GM18505 (cell line): ENCODE measurements at regions not wholly inside any gene's neighbourhood (a gene's known extent, or its start where the extent isn't known, plus 50 kb on each side); places are given as distances from the start of the nearest gene placed in this dataset.
"Not testable (repeated sequence)": the region's sequence is repeated elsewhere in the genome, so short reads cannot be mapped to it uniquely, and the experiment has no call there.

Experiments
- ATAC-seq: cut with Tn5 transposase; IDR thresholded peaks from one replicate; pipeline ENCODE4 v1.9.1; 2021; ENCODE audit not compliant: unreplicated experiment
- POLR2A ChIP-seq: IDR thresholded peaks from 4 replicates; pipeline ENCODE4 v1.6.1; 2011; ENCODE audit warnings: borderline replicate concordance; ENCODE audit not compliant: insufficient read depth, insufficient read length; ENCODE audit errors: extremely low read depth

DNA sequence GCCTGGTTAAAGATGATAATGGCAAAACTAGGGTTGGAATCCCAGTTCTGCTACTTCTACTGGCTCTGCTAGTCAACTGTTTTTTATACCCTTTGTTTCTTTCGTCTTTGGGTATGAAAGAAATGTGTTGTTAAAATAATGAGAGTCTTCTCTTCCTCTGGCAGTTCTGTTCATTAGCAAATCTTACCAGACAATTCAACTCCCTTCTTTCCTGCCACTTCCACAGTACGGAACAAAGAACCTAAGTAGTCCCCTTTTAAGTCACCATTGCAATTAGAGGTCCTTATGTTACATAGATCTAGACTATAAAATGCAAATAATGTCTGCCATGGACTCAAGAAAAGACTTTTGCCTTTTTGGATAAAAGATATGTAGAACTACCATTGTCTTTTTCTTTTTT, 134.1 kb downstream of the RND3 start:
- no peak for ATAC-seq

DNA sequence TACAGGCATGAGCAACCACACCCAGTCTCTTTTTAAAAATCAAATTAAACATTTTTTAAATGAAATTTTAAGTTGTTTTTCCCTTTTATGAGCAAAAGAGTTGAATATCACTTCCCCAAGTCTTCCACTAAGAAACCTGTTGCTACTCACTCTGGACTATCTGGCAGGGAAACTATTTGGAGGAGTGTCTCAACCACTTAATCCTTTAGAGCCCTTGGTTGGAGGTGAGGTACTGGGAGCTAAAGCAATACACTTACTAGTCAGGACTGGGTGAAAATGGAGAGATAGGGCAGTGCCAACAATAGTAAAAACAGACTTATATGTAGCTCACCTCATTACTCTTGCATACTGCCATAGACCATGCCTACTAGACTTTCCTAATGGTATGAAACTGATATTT, 135.5 kb downstream of the RND3 start:
- TF ChIP-seq POLR2A, result no peak

More for the DNA sequence above, 134.1 kb downstream of the RND3 start:
- TF ChIP-seq POLR2A, result no peak

DNA sequence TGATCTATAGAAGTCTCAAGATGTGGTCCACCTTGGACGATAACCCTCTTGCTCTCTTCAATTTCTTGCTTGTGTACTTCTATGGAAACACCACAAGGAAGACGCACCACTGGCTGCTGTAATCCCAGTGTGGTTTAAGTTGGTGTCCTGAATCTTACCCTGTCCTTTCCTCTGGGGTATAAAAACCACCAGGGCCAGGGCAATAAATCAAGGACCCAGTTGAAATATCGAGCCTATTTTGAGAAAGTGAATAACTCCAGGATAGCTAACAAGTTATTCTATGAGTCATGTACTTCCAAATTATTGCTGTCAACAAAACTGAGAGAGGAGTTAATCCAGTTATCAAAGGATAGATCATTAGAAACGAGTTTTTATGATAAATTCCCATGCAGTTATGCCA, 137.0 kb downstream of the RND3 start:
- no peak for ATAC-seq
- TF ChIP-seq POLR2A, result no peak

More for the DNA sequence above, 135.5 kb downstream of the RND3 start:
- no peak for ATAC-seq

DNA sequence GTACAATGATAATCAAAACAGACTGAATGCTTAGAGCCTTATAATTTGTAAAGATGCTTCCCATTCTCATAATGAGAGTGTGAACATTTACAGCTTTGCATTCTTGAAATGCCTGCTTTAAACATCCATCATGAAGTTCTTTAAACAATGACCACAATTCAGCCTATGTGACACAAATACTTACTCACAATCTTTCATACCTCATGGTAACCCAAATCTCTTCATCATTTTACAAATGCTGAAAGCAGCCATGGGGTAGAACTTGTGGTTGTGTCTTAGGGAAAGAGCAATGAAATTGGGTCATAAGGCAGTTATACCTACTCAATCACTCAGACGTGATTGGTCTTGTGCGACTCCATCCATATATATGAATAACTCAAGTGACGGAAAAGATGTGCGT, 140.7 kb downstream of the RND3 start:
- no peak for TF ChIP-seq POLR2A
- ATAC-seq, result no peak

DNA sequence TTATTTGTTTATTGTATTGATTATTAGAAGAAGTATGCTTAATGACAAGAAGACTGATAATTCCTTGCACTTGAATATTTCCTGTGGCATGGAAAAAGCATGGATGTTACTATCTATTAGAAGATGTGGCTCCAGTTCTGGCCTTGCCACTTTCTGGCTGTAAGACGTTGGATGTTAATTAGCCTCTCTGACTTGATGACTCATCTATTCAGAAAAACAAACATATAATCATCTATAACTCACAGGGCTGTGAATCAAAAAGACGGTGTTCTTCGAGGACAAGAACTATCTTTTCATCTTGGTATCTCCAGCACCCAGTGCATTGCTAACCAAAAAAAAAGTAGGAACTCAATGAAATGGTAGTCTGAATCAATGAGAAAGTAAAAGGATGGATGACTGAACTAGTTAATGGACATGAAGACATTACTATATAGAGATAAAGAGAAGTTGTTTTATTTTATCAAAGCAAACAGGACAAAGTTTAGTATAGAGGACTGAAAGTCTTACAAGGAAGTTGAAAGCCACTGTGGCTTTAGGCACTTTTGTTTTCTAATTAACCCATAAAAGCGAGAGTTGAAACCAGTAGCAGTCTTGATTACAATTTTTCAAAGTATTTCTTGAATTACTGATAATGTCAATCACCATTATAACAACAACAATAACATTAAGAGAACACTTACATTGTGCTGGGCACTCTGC, 145.3 kb downstream of the RND3 start:
- TF ChIP-seq POLR2A, result no peak
- ATAC-seq, result no peak

DNA sequence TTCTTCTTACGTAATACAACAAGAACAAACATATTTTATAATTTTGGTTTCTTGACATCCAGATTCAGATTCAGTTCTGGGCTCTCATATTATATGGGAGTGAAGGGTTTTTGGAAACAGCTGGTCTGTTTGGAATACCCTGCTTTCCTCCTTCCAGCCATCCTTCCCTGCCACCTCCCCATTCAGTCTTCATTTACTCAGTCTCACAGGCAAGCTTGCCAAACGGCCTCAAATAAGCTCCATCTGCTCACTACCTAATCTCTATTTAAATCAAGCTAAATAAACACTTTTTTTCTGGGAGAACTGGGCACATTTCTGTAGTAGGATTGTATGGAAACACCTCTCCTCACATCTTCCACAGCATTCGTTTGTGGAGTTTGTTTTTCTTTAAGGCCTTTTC, 147.5 kb downstream of the RND3 start:
- no peak for TF ChIP-seq POLR2A
- ATAC-seq, result no peak

DNA sequence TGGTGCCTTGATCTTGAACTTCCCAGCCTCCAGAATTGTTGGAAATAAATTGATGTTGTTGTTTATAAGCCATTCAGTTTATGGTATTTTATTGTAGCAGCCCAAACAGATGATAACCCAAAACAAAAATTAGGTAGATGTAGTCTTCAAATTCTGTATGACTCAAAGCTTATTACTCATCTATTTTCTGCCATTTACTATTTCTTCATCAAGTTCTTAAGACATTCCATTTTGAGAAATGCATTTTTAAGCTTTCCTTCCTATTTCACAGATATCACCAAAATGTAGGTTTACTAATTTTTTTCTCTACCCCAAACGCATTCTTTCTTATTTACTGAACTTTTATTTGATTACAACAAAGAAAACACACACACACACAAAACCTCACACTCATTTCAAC, 148.2 kb downstream of the RND3 start:
- no peak for TF ChIP-seq POLR2A
- ATAC-seq, result no peak

DNA sequence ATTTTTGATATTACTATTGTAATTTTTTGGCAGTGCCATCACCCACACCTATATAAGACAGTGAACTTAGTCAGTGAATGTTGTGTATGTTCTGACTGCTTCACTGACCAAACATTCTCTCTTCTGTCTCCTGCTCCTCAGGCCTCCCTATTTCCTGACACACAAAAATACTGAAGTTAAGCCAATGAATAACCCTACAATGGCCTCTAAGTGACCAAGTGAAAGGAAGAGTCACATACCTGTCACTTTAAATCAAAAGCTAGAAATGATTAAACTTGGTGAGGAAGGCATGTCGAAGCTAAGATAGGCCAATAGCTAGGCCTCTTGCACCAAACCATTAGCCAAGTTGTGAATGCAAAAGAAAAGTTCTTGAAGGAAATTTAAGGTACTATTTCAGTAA, 151.9 kb downstream of the RND3 start:
- TF ChIP-seq POLR2A, result no peak

DNA sequence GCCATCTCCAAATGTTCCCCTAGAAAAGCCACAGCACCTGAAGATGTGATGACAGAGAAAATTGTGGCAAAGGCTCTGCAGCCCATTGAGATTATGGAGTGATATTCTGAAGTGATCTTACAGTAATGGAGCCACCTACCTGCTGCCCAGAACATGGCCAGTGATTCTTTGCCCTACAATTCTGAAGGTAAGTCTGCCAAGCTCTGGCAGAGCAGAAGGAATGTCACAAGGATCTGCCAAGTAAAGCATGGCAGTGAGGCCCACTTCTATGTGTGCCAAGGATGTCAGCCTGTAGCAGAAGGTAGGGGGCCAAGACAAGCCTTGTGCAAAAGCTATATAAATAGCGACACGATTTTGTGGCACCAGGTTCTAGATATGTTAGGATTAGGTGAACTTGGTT, 155.1 kb downstream of the RND3 start:
- no peak for TF ChIP-seq POLR2A
- no peak for ATAC-seq

More for the DNA sequence above, 151.9 kb downstream of the RND3 start:
- no peak for ATAC-seq

DNA sequence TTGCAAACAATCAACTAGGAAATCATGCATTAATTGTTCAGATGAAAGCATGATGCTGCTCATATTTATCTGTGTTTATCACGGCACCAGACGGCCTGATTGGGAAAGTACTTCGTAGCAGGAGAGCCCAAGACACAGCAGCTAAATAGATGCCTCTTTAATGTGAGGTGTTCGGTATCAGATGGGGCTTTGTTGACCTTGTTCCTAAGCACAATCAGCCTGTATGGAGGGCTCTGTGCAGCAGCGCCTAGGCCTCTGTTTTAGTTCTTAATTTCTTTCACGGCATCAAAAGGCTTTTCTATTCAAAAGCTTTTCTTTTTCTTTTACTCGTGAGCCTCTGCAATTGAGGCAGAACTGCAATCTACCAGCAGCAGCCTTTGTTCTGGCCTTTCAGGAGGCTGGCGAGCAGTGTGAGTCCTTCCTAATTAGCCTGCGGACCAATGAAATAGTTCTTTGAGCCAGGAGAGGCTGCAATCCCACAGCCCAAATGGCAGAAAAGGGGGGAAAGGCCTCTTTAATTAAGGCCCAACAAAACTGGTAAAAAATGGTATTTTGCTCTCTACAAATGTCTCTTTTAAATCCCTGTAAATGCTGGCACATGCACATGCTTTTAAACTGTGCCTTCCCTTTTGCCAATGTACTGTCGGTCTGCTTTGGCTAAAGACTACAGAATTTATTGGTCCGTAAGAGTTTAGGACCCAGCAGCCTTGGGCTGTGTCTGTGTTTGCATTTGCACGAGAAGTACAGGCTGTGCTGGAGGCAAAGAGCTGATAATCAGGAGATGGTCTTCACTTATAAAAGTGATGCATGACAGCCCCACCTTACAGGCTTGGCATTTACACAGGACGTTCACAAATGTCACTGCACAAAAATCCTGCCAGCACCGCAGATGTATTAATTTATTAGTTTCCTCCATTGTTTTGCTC, 159.6 kb downstream of the RND3 start:
- TF ChIP-seq POLR2A, result no peak
- no peak for ATAC-seq

DNA sequence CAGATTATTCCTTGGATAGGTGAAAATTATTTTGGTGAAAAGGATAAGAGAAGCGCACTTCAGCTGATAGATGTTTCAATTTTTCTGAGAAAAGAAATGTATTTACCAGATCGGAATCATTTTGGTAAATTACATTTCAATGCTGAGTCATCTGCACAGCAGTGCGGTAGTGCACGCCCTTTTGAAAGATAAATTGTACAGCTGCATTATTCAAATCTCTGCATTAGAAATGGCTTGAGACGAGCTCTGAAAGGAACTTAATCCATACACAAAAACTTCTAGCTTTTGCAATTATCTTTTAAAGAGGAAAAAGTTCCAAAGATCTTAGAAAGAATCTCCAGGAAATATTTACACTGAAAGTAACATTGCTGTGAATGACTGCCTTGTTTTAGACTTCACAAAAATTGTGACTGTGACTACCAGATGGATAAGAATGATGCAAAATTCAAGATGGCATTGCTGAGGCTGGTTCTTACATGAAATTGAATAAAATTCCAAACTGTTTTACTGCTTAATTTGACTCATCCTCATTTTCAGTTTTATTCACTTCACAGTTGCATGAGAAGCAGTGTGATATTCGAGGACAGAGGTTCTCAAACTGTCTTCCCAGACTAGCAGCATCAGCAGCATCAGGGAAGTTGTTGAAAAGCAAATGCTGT, 161.7 kb downstream of the RND3 start:
- TF ChIP-seq POLR2A, result no peak
- no peak for ATAC-seq

DNA sequence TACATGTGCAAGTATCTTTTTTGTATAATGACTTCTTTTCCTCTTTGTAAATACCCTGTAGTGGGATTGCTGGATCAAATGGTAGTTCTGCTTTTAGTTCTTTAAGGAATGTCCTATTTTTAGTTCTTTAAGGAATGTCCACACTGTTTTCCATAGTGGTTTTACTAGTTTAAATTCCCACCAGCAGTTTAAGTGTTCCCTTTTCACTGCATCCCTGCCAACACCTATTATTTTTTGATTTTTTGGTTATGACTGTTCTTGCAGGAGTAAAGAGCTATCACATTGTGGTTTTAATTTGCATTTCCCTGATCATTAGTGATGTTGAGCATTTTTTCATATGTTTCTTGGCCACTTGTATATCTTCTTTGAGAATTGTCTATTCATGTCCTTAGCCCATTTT, 164.4 kb downstream of the RND3 start:
- ATAC-seq, result not testable (repeated sequence)

DNA sequence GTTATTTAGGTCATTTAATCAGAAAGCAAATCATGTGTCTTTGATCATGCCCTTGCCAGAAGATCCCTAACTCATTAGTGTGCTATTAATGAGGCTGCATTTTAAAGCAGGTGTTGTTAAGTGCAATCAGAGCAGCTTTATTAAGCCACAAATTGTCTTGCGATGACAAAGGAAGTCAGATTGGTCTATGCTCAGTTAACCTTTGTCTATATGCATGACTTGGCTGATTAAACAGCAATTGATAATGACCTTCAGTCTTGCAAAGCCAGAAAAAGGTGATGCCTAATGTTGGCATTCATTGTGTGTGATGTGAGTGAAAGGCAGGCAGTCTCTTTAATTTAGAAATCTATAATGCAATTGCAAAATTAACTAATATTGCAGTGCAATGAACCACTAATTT, 166.9 kb downstream of the RND3 start:
- no peak for ATAC-seq
- no peak for TF ChIP-seq POLR2A
